Fibroblast of skin of left quadriceps (primary cell): ENCODE measurements at regions not wholly inside any gene's neighbourhood (a gene's known extent, or its start where the extent isn't known, plus 50 kb on each side); places are given as distances from the start of the nearest gene placed in this dataset.
"Not testable (repeated sequence)": the region's sequence is repeated elsewhere in the genome, so short reads cannot be mapped to it uniquely, and the experiment has no call there.

Experiments
- DNase-seq, 2 experiments: peaks; one replicate each; pipeline ENCODE4 v3.0.0-alpha.2; 2013; ENCODE audit warnings: low read depth in 2 of 2

DNA sequence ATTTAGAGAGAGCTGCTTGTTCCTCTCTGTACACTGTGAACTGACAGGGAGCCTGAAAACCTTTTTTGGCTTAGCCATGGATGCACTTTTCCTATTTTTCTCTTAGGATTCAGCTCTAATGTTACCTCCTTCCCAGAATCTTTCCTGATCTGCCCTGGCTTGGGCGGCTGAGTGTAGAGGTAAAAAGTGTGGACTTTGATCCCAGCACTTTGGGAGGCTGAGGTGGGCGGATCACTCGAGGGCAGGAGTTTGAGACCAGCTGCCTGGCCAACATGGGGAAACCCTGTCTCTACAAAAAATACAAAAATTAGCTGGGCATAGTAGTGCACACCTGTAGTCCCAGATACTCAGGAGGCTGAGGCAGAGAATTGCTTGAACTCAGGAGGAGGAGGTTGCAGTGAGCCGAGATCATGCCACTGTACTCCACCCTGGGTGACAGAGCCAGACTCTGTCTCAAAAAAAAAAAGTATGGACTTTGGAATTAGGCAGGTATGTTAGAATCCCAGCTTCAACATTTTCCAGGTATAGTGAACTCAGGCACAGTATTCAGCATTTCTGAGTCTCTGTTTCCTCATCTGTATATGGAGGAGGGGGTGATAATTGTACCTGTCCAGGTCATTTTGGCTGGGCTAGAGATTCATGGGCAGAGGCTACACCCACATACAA lies 212.5 kb upstream of the EEF2KMT start:
- no peak for DNase-seq

DNA sequence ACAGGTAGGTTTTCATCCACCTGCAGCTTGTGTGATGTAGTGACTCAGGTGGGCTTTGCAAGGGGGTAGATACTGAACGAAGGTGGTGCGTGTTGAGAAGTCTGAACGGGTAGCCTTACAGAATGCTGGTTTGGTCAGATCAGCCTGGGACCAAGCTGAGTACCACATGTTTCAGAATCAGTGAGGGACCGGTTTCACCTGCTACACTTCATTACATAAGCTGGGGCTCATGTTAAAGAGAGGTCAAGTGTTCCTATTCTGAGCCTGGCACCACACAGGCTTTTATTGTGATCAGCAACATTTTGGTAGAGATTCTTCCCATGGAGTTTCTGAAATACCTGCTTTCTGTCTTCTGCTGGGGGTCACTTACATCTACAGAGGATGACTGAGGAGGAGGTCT lies 207.4 kb upstream of the EEF2KMT start:
- no peak for DNase-seq

DNA sequence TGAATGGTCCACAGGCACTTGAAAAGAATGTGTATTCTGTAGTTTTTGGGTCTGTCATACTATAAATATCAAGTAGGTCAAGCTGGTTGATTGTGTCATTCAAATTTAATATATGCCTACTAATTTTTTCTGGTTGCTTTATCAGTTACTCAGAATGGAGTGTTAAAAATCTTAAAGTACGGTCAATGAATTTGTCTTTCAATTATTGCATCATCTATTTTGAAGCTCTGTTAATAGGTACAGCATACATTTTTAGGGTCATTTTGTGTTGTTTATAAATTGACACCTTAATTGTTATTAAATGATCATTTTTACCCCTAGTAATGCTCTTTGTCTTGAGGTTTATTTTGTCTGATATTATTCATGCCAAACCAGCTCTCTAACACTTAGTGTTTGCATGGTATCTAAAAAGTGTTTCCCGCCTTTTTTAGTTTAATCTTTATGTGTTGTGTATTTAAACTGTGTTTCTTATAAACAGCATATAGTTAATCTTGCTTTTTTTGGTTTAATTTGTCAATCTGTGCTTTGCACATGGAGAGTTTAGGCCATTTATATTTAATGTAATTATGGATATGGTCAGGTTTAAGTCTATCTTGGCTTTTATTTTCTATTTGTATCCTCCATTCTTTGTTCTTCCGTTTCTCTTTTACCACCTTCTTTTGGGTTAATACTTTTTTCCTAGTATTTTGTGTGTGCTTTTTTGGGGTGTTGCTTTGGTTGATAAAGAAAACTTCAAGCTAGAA lies 204.9 kb upstream of the EEF2KMT start:
- DNase-seq: no peak

DNA sequence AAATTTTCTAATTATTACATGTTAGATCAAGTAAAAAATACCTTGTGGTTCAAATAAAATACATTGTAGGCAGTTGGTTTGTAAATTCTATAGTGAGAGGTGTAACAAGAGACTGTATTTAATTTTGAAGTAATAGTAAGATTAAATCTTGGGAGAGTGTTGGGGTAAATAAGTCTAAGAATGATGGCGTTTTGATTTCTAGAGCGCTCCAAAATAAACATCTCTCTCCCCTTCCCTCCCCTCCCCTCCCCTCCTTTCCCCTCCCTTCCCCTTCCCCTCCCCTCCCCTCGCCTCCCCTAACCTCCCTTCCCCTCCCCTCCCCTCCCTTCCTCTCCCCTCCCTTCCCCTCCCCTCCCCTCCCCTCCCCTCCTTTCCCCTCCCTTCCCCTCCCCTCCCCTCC lies 200.6 kb upstream of the EEF2KMT start:
- no peak for DNase-seq

DNA sequence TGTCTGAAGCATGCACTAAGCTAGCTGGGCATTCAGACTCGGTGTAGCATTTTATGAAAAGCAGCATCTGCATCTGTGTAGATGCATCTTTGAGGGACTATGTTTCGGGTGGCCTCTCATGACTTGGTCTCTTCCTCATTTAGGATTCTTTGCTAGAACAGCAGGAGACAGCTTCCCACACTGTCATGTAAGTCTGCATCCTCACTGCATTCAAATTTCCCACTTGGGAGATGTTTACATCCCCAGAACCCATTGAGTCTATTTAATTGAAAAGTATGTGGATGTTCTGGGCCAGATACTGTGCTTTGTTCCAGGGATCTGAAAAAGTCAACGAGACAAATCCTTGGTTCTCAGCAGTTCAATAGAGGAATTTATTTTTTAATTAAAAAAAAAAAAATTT lies 198.6 kb upstream of the EEF2KMT start:
- DNase-seq: no peak

DNA sequence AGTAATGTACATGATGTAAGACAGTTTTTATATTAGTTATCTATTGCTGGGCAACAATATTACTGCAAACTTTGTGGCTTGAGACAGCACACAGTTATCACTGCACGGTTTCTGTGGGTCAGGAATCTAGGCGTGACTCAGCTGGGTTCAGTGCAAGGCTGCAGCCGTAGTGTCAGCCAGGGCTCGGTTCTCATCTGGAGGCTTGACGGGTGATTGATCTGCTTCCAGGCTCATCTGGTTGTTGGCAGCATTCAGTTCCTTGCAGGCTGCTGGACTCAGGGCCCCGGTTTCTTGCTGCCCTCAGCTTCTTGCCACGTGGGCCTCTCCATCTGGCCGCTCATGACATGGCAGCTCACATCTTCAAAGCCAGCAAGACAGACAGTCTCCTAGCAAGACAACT lies 197.7 kb upstream of the EEF2KMT start:
- DNase-seq: not testable (repeated sequence)

DNA sequence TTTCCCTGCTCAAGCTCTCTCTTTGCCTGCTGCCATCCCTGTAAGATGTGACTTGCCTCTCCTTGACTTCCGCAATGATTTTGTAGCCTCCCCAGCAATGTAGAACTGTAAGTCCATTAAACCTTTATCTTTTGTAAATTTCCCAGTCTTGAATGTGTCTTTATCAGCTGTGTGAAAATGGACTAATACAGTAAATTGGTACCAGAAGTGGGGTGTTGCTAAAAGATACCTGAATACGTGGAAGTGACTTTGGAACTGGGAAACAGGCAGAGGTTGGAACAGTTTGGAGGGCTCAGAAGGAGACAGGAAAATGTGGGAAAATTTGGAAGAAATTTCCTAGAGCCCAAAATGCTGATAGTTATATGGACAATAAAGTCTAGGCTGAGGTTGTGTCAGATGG lies 184.6 kb upstream of the EEF2KMT start:
- DNase-seq: not testable (repeated sequence)

DNA sequence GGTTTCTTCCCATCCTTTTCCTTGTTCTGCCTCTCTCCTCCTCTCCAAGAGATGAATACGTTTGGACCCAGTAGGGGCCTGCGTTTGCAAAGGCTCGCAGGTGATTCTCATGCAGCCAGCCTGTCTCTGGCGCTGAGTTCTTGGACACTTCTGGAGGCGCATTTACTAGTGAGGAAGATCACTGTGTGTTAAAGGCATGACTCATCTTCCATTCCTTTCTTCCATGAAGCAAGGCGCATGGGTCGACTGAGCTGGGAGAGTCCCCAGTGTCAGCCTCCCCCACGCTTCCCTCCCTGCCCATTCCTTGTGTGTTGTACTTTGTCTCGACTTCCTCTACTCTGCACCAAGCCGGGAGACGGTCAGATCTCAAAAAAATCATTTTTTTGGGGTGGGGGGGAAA lies 159.9 kb upstream of the EEF2KMT start:
- DNase-seq: no peak

DNA sequence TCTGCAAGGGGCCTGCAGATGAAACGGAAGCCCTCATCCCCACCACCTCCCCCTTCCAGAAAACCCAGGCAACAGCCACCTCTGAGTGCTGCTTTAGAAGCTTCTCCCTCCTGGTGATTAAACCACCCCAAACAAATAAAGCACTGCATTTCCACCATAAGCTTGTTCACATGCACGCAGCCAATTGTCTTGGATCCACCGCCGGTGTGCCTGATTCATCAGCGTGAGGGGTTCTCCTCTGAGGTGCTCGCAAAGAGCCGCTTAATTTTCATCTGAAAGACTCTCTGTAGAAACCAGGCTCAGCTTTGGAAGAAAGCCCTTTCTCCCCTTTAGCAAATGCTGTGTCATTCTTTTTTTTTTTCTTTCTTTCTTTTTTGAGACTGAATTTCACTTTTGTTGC lies 155.2 kb upstream of the EEF2KMT start:
- no peak for DNase-seq

DNA sequence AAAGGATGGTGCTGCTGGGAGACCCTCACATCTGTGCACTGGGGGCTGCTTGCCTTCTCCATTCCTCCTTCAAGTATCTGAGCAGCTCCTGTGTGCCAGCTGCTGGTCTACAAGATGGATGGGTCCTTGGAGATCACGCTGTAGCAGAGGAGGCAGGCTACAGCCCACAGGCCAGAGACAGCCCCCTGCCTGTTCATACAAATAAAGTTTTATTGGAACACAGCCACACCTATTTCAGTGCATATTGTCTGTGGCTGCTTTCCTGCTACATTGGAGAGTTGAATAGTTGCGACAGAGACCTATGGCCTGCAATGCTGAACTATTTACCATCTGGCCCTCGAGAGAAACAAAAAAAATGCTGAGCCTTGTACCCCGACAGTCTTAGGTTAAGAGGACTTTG lies 149.8 kb upstream of the EEF2KMT start:
- not testable (repeated sequence) for DNase-seq

DNA sequence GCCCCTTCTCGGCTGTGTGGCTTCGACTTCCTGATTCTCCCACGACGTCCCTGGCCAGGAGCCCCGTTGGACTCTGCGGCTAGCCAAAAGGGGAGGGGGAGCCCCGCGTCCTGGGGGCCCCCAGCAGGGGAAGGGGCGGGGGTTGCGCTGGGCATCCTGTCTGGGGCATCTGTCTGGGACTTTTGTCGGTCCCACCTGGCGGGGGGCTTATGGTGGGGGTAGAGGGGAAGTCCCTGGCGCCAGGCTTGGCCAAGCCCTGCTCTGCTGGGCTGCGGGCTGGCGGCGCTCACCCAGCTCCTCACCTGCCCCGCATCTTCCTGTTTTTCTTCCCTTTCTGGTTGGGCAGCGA lies 142.7 kb upstream of the EEF2KMT start:
- not testable (repeated sequence) for DNase-seq

DNA sequence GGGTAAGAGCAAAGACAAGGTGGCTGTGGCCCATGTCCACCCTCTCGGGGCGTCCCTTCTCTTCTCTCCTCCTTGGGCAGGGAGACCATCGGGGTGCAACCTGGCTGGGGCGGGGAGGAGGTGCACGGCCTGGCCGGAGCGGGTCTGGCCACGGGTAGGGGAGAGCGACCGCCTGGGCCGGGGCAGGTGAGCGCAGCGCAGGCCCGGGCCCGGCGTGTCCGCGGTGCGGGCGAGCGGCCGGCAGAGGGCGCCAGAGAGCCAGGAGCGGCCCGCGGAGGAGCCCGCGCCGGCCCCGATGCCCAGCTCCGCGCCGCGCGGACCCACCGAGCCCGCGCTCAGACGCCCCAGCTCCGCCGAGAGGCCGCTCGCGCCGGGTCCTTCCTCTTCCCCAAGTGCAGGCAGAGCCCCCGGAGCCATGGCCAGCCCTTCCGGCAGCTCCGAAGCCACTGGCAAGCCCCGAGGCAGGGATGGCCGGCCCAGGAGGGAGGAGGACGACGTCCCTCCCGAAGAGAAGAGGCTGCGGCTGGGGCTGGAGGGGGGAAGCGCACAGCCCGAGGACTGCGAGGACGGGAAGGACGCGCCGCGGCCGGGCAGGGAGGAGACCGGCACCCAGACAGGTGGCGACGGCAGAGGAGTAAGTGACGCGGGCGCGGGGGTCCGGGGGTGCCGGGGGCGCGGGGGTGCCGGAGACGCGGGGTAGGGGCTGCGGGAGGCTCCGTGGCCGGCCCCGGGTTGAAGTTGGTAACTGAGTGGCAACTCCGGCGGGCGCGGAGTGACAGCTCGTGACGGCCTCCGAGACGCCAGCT lies 142.1 kb upstream of the EEF2KMT start:
- not testable (repeated sequence) for DNase-seq

DNA sequence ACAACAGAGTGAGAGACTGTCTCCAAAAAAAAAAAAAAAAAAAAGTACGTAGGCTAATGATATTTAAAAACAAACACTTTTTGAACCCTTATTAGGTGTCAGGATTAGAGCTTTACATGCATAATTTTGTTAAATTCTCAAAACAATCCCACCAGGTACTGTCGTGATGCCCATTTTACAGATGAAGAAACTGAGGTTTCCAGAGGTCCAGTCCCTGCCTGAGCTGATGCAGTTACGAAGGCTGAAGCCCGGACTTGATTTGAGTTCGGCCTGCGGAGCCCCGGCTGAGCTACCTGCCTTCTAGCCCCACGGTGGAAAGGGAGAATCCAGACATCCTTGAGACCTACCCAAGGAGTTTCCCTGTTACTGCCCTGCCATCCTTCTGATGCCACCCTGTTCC lies 137.5 kb upstream of the EEF2KMT start:
- no peak for DNase-seq

DNA sequence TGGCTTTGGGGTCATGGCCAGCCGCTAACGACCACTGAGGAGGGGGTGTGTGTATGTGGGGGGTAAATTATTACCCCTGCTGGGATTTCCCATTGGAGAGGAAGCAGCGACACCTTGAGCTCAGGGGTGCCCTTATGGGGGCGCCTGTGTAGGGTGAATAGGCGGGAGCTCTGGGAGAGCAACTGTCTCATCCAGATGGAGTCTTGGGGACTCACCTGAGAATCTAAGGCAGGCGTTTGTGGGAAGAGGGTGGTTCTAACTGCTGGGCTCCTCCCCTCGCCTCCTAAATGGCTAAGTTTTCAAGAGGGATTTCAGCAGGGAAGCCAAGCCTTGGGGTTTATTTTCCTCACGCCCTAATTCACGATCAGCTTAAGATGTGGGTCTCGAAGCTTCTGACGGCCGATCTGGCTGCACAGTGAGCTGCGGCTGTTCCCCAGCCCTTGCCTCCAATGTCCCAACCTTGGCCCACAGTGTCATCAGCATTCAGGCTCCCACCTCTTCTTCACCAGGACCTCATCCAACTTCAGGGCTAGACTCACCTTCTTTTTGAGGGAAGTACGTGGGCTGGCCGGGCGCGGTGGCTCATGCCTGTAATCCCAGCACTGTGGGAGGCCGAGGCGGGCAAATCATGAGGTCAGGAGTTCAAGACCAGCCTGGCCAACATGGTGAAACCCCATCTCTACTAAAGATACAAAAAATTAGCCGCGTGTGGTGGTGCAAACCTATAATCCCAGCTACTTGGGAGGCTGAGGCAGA lies 136.9 kb upstream of the EEF2KMT start:
- no peak for DNase-seq

DNA sequence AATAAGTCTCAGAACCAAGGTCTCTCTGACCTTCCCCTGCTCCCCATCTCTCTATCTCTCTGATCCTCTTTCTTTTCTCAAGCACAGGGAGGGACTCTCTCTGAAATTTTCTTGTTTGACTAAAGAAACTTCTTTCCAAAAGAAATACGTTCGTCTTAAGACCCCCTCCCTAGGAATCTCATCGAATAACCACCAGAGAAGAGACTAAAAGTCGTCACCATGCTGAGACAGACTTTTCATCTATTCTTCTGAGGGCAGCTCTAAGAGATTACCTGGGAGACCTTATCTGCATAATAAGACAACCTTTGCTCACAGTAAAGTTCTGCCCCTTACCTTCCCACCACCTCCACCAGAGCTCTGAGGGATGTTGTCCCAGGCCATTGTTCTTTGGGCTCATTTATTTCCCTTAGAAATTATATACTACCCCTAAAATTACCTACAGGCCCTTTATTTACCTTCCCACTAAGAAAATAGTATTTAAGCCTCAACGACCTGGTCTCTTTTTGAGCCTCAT lies 133.7 kb upstream of the EEF2KMT start:
- DNase-seq: no peak

DNA sequence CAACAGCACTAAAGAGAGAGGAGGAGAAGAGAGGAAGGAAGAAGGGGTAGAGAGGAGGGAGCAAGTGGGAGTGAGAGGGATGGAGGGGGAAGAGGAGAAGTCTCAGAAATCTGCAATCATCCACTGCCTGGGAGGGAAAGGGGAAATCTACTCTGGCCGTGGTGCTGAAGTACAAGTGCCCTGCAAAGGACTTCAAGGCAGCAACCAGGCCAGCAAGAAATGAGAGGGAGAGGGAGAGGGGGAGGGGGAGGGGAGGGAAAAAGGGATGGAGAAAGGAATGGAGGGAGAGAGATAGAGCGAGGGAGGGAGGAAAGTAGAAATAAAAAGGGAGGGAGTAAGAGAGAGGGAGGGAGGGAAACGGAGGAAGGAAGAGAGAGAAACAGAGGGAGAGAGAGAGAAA lies 130.8 kb upstream of the EEF2KMT start:
- DNase-seq: no peak

DNA sequence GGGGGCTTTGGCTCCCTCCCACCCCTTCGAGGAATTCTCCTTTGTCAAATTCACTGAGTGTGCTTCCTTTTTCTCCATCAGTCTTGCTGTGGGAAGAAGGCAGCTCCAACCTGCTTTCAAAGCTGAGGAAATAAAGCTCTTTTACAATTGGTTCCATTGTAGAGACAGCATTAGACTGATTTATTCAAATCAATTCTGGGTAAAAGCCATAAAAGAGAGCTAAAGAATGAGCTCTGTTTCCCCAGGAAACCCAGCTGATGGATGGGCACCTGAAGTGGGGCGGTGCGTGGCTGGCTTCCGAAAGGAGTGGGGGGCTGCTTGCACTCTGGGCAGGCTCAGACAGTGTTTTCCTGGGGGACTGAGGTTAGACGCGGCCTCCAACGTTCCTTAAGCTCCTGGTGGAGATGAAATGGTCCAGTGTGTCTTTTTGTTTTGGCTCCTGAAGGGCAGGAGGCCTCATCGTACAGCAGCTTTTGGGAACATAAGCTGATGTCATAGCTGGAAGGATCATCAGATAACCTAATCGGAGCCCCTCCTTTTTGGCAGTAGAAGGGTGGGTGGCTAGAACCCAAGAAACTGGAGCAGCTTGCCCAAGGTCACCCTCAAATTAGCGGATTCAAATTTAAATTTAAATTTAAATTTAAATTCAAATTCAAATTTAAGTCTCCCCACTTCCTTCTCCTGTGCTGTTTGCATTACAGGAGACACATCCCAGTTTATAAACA lies 128.5 kb upstream of the EEF2KMT start:
- no peak for DNase-seq

DNA sequence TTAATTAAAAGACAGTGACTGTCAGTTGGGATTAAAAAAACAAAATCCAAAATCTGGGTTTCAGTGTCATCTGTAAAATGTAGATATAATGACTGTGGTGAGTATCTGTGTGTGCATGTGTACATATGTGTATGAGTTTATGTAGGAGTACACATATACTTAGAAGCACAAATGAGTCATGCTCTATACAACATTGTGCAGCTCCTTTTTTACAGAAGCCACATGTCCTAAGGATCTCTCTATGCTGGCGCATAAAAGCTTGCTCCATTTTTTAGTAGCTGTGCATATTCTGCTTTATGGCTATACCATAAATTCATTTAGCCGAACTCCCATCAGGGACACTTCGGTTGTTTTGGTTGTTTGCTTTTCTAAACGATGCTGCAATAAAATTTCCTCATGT lies 125.2 kb upstream of the EEF2KMT start:
- DNase-seq: no peak

DNA sequence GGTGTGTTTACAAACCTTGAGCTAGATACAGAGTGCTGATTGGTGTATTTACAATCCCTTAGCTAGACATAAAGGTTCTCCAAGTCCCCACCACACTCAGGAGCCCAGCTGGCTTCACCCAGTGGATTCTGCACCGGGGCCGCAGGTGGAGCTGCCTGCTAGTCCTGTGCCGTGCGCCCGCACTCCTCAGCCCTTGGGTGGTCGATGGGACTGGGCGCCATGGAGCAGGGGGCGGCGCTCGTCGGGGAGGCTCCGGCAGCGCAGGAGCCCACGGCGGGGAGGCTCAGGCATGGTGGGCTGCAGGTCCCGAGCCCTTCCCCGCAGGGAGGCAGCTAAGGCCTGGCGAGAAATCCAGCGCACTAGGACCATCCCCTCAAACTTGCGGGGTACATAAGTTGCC lies 124.2 kb upstream of the EEF2KMT start:
- not testable (repeated sequence) for DNase-seq

DNA sequence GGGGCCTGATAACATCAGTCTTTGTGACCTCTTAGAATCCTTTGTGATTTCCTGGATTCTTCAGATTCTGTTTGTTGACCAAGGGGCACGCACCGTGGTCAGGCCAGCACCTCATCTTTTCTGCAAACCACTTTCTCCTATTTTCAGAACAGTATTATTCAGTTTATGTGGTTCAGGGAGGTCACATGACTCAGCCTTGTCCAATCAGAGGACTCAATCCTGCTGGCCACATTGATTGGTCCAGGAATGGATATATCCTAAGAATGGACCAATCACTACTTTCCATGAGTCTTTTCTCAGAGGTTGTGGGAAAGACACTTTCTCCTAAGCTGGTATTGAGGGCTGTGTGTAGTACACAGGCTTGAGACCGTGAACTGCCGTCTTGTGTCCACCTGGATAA lies 123.1 kb upstream of the EEF2KMT start:
- no peak for DNase-seq

DNA sequence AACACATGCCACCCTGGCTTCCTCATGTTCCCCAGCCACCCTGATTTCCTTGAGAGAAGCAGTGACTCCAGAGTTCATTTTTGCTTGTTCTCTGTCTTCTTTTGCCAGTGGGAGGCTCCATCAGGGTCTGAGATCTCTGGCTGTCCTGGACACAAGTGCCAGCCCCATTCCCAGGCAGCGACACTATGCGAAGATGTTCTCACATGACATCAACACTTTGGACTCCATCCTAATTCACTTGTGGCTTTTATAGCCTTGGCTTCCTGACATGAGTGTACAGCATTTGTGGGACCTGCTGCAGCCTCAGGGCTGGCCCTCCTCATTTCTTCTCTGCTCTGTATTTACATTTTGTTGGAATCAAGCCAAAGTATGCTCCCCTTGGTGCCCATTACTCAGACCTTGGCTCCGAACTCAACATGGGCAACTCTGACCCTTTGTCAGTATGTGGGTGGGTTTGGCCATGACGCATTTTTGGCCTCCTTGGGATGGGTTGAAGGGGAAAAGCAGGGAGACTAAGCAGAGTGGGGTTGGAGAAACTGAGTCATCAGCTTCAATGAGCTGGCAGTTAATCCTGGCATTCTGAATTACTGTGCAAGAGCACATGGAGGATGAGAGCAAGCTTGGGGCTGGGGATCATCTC lies 119.0 kb upstream of the EEF2KMT start:
- no peak for DNase-seq
